ENCODE measurements at regions not wholly inside any gene's neighbourhood (a gene's known extent, or its start where the extent isn't known, plus 50 kb on each side); places are given as distances from the start of the nearest gene placed in this dataset.

GRCh38 chr18:56021809-56022195 is 433.8 kb upstream of the TCF4 start:
- TF ChIP-seq, protein P1, sequence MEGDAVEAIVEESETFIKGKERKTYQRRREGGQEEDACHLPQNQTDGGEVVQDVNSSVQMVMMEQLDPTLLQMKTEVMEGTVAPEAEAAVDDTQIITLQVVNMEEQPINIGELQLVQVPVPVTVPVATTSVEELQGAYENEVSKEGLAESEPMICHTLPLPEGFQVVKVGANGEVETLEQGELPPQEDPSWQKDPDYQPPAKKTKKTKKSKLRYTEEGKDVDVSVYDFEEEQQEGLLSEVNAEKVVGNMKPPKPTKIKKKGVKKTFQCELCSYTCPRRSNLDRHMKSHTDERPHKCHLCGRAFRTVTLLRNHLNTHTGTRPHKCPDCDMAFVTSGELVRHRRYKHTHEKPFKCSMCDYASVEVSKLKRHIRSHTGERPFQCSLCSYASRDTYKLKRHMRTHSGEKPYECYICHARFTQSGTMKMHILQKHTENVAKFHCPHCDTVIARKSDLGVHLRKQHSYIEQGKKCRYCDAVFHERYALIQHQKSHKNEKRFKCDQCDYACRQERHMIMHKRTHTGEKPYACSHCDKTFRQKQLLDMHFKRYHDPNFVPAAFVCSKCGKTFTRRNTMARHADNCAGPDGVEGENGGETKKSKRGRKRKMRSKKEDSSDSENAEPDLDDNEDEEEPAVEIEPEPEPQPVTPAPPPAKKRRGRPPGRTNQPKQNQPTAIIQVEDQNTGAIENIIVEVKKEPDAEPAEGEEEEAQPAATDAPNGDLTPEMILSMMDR (IDR thresholded peaks at IDR 0.05) = no peak
- TF ChIP-seq POLR2AphosphoS5 (IDR thresholded peaks at IDR 0.05) = no peak
- TF ChIP-seq POLR2A (IDR thresholded peaks at IDR 0.05) = no peak
- TF ChIP-seq EP300 (IDR thresholded peaks at IDR 0.05) = no peak

All from gastroesophageal sphincter (tissue), 3 donors.